ENCODE measurements at regions not wholly inside any gene's neighbourhood (a gene's known extent, or its start where the extent isn't known, plus 50 kb on each side); places are given as distances from the start of the nearest gene placed in this dataset.

- in situ Hi-C loops (cut with MboI; ENCODE audit: low sequenced_read_pairs) (no loop called here), intact Hi-C loops (cut with micrococcal nuclease) (no loop called here), dilution Hi-C loops (cut with HindIII; ENCODE audit: low sequenced_read_pairs, unreplicated experiment) (no loop called here)
- no peak for DNase-seq
- H3K18ac ChIP-seq (ENCODE audit: low read depth, low read length) = no peak overlapping the region
- no peak overlapping the region for H3K14ac ChIP-seq (replicated peaks; ENCODE audit: low read depth, low read length)
- ChIA-PET CTCF (interaction anchor here (1.1 kb wide), 1 partner anchor 22 kb away, joined by 3 read pairs; no protein-coding TSS in a partner anchor), POLR2A (ENCODE audit: unreplicated experiment) (no interaction called here)
- H2AK9ac ChIP-seq (replicated peaks; ENCODE audit: low read depth, low read length, poor library complexity) = no peak overlapping the region
- no CpG with 5 or more reads among the region's 3 CpGs for WGBS, 2 experiments (ENCODE audit: extremely low coverage in 2 of 2, insufficient read length in 1 of 2)
- BruUV-seq (replicated peaks) = no TSS peak
- H3K56ac ChIP-seq (ENCODE audit: extremely low read depth, insufficient read depth, low read length) = no peak overlapping the region
- TF ChIP-seq SMC3 (IDR thresholded peaks at IDR 0.05; ENCODE audit: low read depth, low read length) (no peak), MXI1 (IDR thresholded peaks at IDR 0.05; ENCODE audit: borderline replicate concordance, low read depth, low read length) (no peak), ELK1 (IDR thresholded peaks at IDR 0.05; ENCODE audit: borderline replicate concordance, low read depth, low read length) (no peak), FOS (IDR thresholded peaks at IDR 0.05; ENCODE audit: low read depth, low read length) (no peak), CTCF (conservative IDR thresholded peaks at IDR 0.05; ENCODE audit: low read depth, low read length) (no peak), BHLHE40 (IDR thresholded peaks at IDR 0.05; ENCODE audit: low read depth, low read length) (no peak), RCOR1 (IDR thresholded peaks at IDR 0.05; ENCODE audit: insufficient replicate concordance, low read length) (no peak), RAD21 (IDR thresholded peaks at IDR 0.05; ENCODE audit: low read length) (no peak)
- H2BK15ac ChIP-seq (ENCODE audit: low read depth, low read length) = no peak overlapping the region
- no peak overlapping the region for H3K23ac ChIP-seq (ENCODE audit: low read depth, low read length)
- no peak for ATAC-seq (ENCODE audit: low read depth)
- no peak overlapping the region for H2AK5ac ChIP-seq (ENCODE audit: low read depth, low read length)
- H2BK5ac ChIP-seq (ENCODE audit: low read depth, low read length, poor library complexity, severe bottlenecking) = no peak overlapping the region
- no peak overlapping the region for H2AFZ ChIP-seq (replicated peaks; ENCODE audit: low read length, poor library complexity)
- H4K8ac ChIP-seq (ENCODE audit: low read depth in 2 of 2, low read length in 2 of 2) = no peak overlapping the region
- H3K4me1 ChIP-seq (ENCODE audit: control insufficient read depth, insufficient read depth, low read length) = no peaks in the 10 kb centered on the region; the same call in 1 of the 2 replicates
- no peak overlapping the region for H3K4me3 ChIP-seq (ENCODE audit: insufficient read depth, low read depth, low read length)
- no peak overlapping the region for H3K4me2 ChIP-seq (ENCODE audit: low read depth, low read length)
- peaks cover 0 to 2% of the 10 kb centered on the region in 2 experiments; a peak in 1 of 4 replicates for H3K79me1 ChIP-seq (ENCODE audit: low read depth in 1 of 2, low read length in 2 of 2)
- no peak overlapping the region for H2BK20ac ChIP-seq (ENCODE audit: low read depth, low read length)
- no peaks in the 10 kb centered on the region for H3K9me3 ChIP-seq (ENCODE audit: control insufficient read depth, insufficient read depth, low read length)
- H3K36me3 ChIP-seq (ENCODE audit: control insufficient read depth, insufficient read depth, low read length) = no peaks in the 10 kb centered on the region
- no peak overlapping the region for H2BK120ac ChIP-seq (ENCODE audit: low read depth, low read length)
- no peak overlapping the region for H3K4ac ChIP-seq (ENCODE audit: low read depth, low read length)
- H3K27ac ChIP-seq (ENCODE audit: insufficient read depth, low read length) = no peak overlapping the region
- H4K5ac ChIP-seq (ENCODE audit: low read depth, low read length) = no peak overlapping the region
- no peak overlapping the region for H4K91ac ChIP-seq (ENCODE audit: insufficient read depth, low read depth, low read length)
- H3K9ac ChIP-seq (ENCODE audit: low read depth, low read length) = no peak overlapping the region
- no peaks in the 10 kb centered on the region for H3K27me3 ChIP-seq (ENCODE audit: control insufficient read depth, insufficient read depth, low read length)
- no peaks in the 10 kb centered on the region for H3K9me1 ChIP-seq (ENCODE audit: insufficient read depth, low read length)
- H4K20me1 ChIP-seq (ENCODE audit: insufficient read depth, low read length) = no peaks in the 10 kb centered on the region
Observed at GRCh38 chr4:182170417-182170935, 72.7 kb upstream of the TENM3 start.

Data from IMR-90 (cell line).